ENCODE measurements at regions not wholly inside any gene's neighbourhood (a gene's known extent, or its start where the extent isn't known, plus 50 kb on each side); places are given as distances from the start of the nearest gene placed in this dataset.
A peak's percentile ranks its signal among the peaks of the same experiment; 100 is the strongest.

DNA sequence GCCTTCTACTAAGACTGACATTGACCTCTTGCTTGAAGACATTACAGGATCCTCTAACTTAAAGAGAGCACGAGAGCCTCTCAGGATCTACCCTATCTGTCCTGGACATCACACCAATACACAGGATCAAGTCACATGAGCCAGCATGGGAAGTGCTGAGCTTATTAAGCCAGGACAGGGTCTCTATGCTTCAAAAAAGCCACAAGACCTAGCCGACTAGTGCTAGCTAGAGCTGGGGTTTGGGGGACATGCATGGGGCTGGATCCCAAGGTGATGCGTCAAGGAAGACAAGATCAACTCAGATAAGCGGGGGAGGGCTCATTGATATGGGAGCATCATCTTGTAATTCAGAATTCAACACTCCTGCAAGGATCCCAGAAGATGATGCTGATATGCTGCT is 167.2 kb upstream of the TAB2 start:
- DNase-seq: no peak

DNA sequence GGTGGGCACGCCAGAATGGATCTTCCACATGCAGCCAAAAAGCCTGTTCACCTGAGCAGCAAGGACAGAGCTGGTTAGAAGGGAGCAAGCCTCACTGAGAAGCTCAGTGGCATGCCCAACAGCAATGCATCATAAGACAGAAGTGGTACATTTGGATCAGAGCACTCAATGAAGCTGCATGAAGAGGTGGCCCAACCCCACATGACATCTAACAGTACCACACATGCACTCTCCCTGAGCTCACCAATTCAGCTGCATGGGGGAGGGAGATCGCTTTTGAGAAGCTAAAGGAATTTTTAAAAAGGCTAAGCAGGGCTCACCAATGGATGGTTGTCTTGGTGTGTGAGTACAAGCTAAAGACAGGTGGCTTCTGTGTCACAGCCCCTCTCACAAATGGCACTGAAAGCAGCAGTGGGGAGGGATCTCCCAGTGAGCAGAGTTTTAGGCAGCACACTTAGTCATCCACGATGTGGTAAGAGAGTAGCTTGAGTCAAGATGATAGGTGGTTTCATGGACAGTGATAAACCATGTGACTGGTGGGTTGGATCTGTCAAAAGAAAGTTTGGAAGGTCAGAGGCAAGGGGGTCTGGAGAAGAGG is 166.6 kb upstream of the TAB2 start:
- no peak for DNase-seq

DNA sequence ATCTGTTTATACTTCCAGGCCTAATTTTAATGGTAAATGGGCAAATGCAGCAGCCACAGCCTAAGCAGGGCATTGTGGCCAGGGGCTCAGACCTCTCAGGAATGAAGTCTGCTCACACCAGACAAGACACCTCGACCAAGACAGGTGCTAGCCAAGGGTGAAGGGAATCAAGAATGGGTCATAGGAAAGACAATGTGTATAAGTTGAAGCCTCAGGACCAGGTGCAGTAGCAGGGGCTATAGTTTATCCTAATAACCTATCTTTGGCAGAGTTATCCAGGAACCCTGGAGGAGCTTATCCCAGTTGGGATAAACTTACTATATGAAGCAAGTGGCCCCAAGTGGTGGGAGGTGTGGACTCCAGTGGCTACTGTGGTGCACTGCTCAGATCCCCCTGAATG is 165.0 kb upstream of the TAB2 start:
- no peak for DNase-seq

DNA sequence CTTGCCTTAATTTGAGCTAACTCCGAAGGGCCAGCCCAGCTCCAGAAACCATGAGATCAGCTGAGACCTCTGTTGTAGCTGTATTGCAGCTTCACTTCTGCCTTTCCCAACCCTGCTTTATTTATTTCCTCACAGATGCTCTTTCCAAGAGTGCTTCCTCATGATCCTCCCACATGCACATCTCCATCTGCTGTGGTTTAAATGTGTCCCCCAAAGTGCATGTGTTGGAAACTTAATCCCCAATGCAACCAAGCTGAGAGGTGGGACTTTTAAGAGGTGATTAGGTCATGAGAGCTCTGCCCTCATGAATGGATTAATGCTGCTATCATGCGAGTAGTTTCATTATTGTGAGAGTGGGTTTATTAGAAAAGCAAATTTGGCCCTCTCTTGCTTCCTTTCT is 164.4 kb upstream of the TAB2 start:
- DNase-seq: no peak

DNA sequence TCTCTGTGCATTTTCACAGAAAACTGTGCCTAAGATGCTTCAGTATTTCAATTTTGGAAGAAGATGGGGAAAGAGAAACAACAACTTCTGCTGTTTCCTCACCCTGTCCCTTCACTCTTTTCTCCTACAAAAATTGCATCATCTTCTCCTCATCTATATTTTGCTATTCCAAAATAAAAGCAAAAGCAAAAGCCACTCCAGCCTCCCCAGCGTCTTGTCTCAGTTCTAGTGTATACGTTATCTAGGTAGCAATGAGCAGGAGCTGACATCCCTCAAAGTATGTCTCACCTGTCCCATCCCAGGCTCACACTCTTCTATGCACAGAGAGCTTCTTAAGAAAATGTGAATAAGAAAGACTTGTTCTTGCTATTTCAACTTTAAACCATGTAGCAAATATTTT is 163.8 kb upstream of the TAB2 start:
- DNase-seq: no peak

DNA sequence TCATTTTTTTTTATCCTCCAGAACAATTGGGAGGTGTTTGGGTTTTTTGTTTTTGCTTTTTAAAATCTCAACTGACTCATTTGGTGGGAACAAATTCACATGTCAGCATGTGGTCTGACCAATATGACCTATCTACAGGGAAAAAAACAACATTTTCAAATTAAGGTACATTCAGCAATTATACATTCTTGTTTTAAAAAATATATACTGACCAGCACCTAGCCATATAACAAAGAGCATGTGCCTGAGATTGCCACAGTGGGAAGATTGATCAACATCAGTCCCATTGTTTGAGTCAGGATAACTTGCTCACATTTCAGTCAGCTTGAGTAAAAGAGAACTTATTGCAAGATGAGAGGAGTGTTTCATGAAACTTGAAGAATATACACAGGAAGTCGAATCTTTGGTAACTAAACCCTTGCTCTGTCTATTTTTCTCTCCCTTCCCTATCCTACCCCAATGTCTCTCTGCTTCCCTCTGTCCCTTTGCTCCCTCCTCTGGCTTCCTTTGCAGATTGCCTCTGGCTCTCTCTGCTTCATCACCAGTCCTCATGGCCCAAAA is 163.2 kb upstream of the TAB2 start:
- DNase-seq: no peak

DNA sequence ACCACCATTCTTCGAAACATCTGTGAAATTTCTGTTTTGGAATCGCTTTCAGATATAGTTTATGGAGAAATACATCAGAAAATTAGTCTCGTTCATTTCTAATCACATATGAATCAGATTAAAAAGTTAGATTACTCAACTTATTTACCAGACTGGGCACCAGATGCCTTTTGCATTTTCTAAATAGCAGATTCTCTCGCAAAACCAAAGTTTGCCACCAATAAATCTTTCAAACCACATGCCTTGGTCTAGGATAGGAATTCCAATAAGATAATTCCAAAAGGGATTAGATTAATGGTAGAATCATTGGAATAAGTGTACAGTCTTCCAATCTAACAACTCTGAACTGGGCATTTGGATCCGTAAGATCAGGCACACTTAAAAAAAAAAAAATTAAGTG is 160.4 kb upstream of the TAB2 start:
- no peak for DNase-seq

DNA sequence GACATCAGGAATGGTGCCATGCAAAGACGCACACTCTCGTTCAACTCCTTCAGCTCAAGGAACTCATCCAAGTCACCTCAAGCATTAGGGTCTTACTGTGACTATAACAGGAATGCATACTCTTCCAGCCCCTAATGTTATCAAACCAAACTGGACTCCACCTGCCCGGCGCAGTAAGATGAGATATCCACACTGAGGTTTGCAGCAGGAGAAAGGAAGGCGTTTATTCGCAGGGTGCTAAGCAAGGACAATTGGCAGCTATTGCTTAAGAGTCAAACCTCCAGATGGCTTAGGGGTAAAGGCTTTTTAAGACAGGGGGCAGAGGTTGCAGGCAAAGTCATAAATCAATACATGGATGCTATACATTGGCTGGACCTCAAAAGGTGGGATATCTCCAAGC is 159.4 kb upstream of the TAB2 start:
- no peak for DNase-seq

DNA sequence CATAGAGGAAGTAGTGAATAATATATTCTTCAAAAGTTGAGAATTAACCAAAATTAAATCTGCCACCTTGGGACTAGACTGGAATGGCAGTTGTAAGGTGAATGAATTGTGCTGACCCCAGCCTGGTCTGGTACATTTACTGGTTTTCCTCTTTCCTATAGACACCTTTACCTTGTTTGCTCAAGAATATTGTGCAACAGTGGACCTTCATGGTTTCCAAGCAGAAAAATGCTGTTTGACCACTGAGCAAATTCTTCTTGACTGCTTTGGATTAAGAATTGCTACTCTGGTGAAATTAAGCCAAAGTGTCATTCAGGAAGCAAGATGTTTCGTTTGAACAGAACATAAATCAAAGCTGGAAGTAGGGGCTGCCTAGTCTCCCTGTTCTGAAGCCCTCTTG is 156.6 kb upstream of the TAB2 start:
- DNase-seq: no peak

DNA sequence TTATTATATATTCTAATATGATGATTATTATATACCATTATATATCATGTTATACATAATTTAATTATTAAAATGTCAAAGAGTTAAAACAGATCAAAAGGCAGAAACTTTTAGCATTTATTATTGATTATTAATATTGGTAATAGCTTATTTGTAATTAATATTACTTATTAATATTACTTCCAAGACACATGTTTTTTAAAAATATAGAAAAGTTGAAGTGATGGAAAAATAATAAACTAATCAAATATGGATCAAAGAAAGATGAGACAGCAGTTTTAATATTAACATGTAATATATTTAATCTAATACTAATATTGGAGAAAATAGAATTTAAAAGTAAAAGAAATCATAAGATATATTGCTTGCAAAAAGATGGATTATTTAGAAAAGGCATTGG is 154.6 kb upstream of the TAB2 start:
- no peak for DNase-seq

DNA sequence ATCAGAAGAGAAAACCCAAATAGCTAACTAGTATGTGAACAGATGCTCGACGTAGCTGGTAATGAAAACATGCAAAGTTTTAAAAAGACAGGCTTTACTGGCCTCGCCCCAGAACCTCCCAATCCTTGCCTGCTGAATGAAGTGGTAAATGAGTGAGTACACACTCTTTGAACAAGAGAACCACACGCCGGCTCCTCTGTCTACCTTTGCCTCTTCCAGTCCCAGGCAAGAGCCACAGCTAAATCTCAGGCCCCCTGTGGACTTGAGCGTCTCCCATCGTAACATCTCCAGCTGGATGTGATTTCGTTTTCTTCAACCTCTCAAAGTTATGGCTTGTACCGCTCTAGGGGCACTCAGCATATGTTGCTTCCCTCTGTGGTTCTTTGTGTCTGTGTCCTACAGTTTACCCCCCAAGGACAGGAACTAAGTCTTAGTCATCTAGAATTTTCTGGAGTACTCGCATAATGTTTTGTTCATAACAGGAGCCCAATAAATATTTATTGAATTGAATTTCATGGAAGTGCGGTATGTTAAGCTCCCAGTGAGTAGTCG is 153.2 kb upstream of the TAB2 start:
- DNase-seq: no peak

DNA sequence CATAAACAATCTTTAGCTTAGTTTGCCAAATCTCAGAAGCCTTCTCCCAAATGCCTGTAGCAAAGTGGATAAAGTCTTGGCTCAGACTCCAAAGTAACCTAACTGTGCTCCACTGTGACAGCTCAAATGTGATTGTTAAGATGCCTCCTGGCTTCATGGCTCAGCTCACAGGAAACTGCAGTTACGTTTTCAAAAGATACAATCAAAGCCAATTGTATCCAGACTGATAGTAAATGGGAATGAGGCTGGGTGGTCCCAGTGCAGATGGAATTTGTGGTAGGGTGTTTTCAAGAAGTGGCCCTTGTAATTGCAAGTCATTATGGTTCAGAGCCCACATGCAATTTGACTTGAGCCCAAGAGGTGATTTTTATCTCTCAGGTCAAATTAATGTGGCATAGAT is 151.2 kb upstream of the TAB2 start:
- no peak for DNase-seq

DNA sequence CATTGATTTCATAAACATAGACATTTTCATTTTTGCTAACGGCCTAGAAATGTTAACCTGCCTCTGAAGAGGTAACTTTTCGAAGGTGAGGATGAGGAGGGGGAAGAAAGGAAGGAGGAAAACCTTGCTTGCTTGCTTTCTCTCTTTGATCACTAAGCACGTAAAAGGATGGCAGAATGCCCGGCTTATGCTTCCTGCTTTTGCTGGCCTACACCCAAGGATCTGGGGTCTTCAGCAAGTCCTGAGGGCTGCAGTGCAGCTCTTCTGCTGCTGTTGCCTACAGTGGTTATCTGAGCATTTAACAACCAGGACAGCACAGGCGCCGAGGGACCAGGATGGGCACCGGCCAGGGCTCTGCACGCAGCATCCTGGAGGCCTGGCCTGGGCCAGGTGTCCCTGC is 150.8 kb upstream of the TAB2 start:
- DNase-seq: no peak

DNA sequence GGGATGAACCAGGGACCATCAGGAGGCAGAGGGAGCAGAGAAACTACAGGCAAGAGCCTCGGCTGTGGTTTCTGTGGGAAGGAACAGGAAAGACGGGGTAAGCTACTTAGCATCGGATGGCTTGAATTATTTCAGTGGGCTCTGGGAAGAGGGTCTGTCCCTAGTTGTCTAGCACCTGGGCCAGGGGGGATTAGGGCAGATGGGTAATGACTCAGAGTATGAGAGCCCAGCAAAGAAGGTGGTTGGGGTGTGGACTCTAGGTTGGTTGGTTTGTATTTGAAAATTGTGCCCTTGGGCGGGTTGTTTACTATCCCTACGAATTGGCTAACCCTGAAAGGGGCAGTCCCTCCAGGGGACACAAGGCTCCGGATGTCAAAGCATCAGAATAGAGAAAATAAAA is 148.5 kb upstream of the TAB2 start:
- no peak for DNase-seq

DNA sequence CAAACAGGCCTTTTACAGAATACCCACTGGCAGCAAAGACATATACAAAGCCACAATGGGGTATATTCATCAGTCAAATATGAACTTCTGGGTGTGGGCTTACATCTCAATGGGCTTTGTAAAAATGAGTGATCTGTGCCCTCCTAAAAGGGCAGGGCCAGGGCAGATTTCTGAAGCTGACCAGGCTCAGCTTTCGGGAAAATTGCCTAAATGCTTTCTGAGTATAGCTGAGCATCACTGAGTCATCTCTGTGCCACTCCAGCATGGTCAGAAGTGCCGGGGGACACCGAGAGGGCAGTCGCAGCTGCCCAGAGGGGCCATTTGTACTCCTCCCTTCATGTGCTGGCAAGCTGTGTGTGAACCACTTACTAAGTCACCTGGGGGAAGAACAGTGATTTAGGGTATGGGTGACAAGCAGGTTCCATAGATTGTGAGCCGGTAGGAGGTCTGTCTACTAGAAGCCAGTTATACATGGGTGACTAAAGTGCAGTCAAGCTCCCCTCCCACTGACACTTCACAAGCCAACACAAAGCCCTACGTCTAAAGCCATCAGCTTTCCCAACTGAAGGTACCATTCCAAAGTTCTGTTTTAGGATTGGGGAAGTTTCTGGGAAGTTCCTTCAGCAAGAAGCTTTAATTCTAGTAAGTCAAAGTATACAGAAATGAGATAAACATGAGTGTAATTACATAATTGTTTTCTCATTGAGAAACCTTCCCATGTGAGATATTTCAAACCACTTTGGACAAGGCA is 147.6 kb upstream of the TAB2 start:
- DNase-seq: no peak

DNA sequence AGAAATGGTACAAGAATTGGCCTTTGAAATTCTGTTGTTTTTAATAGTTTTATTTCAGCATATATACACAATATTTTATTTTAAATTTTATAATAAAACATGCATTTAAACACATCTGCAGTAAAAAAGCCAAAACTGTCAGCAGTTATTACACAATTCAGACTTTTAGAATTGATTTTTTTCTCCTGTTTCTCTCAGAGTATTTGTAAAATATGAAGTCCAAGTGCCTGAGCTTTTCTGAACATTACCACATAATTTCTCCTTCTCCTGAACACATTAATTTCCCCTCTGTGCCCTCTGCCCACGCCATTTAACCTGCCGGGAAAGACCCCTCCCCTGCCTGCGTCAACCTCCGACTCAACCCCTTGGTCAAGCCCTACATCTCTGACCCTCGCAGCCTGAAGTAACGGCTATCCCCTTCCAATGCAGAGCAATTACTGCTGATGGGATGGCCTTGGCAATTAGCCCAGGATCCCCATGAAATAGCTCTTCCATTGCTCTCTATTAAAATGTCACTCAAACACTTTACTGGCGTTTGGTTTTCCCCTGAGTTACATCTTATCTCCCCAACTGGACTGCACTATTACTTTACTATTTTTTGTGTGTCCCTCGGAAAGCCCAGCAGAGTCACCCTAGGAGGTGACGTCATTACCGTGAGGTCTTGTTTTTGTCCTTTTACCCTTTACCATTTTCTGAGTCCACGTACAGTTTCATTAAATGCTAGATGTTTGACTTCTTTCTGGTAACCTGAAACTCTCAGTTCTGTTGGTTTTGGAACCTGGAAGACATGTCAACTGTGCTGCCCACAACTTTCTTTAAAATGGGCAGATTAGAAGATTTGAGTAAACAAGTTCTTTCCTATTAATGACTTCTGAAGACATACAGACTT is 146.7 kb upstream of the TAB2 start:
- DNase-seq: no peak

DNA sequence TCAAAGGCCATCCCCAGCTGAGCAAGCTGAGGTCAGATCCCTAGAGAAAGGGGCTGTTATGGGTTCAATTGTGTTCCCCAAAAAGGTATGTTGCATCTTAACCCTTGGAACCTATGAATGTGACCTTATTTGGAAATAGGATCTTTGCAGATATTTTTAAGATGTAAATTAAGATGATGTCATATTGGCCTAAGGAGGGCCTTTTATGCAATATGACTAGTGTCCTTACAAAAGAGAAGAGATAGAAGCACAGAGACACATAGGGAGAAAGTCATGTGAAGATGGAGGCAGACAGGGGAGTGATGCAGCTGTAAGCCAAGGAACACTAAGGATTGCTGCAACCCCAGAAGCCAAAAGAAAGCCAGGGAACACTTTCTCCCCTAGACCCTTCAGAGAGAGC is 144.3 kb upstream of the TAB2 start:
- no peak for DNase-seq

DNA sequence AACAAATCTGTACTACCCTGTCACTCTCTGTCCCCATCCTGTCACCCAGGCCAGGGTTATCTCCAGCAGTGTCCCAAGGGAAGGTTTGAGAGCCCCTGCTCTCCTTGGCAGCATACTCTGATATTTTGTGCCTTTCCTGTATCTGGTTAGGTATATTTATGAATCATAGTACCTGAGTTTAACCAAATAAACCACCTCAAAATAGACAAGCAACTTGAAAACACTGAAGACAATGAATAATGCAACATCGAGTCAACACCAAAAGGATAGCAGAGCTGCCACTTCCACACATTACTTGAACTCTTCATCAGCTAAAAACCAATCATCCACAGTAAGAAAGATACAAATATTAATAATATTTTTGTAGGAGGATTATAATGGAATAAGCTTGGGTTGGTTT is 142.6 kb upstream of the TAB2 start:
- no peak for DNase-seq

DNA sequence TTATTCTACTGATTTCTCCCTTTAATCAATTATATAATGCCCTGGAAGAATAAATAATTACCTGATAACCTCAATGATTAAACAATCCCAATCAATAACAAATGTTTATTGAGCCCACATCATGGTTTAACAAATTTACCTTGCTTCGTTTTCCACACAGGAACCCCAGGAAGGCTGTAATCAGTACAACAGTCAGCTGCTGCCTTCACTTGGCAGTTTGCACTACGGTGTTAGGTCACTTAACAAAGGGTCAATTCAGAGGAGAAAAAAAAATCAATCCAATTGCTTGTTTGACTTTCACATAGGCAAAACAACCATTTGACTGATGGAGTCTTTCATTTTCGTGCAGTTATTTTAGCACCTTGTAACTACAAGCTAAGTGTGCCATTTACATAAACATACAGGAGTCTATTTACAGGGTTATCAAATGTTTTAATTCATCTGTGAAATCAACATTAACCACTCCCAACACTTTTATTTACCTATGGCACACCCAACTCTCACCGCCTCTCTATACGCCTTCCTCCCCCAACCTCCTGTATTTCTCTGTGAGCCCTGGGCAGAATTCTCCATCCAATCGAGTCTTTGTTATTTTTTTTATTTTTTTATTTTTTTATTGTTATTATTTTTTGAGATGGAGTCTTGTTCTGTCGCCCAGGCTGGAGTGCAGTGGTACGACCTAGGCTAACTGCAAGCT is 140.4 kb upstream of the TAB2 start:
- DNase-seq: peak; percentile 59

DNA sequence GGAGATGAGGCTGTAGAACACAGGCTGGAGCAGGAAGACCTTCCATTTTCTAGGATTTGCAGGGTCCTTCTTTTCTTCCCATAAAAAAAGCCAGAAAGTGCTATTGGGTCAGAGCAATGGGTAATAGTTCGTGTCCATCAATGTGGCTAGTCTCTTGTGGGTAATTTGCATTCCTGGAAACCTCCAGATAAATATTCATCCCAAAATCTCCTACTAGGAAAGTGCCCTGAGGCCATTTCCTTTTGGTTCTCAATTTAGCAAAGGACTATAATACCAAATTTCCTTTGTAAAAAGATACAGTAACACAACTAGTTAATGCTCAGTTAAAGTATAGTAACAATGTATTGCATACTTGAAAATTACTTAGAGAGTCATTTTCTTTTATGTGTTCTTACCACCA is 138.1 kb upstream of the TAB2 start:
- DNase-seq: no peak

DNA sequence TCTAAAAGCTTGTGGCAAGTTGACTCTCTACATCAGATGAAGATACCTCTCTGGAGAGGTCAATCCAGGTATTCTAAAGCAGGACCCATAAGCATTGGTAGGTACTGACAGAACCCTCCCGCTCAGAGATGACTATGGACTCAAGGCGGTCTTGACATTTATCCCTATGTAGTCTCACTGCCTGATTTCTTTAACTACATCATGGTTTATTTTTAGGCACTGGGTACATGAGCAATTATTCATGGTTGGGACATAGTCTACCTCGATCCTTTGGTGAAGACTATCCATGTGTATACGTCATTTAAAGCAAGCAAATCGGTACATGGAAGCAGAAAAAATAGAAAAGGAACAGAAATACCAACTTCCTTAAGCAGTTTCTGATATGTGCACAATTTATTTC is 136.2 kb upstream of the TAB2 start:
- DNase-seq: no peak

DNA sequence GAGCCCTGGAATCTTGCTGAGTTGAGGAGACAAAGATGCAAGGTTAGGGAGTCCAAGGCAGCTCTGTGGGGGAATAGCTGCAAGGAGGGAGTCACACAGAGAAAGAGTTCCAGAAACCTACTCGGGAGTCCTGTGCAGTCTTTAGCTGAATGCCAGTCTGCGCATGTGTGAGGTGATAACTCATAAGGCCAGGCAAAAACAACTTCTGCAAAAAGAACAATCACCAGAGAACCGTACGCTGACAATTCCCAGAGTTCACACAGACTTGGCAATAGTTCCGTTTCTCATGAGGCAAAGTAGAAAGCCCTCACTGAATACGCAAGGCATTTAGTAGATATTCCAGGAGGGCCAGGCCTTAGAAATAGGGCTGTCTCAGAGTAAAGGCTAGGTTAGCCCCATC is 135.2 kb upstream of the TAB2 start:
- DNase-seq: no peak

DNA sequence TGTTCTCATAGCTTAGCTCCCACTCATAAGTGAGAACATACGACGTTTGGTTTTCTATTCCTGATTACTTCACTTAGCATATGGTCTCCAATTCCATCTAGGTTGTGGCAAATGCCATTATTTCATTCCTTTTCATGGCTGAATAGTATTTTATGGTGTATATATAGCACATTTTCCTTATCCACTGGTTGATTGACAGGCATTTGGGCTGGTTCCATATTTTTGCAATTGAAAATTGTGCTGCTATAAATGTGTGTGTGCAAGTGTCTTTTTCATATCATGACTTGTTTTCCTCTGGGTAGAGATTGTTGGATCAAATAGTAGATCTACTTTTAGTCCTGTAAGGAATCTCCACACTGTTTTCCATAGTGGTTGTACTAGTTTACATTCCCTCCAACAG is 133.0 kb upstream of the TAB2 start:
- DNase-seq: no peak

Data from NCI-H2081 treated with DMSO at 0.1 percent for 48 hours (cell line).